GM18502 (cell line): ENCODE measurements at regions not wholly inside any gene's neighbourhood (a gene's known extent, or its start where the extent isn't known, plus 50 kb on each side); places are given as distances from the start of the nearest gene placed in this dataset.

ENCODE experiments used
- ATAC-seq: cut with Tn5 transposase; IDR thresholded peaks from one replicate; pipeline ENCODE4 v1.9.1; 2021; ENCODE audit warnings: mild to moderate bottlenecking; ENCODE audit not compliant: unreplicated experiment, poor library complexity

DNA sequence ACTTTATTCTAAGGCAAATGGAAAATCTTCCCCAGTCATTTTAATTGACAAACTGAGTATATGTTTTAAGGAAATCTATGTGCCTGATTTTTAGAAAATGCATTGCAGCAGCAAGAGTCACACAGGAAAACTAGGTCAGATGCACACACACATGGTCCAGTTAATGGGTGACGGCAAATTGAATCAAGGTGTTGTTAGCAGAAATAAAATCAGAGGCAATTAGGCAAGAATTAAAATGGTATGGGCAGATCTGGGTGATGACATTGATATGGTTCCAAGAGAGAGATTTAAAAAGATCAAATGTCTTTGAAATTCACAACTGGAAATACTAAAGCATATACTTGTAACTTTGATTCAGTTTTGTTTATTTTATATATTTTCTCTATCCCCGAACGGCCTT lies 174.2 kb upstream of the CDH19 start:
- ATAC-seq, result no peak

DNA sequence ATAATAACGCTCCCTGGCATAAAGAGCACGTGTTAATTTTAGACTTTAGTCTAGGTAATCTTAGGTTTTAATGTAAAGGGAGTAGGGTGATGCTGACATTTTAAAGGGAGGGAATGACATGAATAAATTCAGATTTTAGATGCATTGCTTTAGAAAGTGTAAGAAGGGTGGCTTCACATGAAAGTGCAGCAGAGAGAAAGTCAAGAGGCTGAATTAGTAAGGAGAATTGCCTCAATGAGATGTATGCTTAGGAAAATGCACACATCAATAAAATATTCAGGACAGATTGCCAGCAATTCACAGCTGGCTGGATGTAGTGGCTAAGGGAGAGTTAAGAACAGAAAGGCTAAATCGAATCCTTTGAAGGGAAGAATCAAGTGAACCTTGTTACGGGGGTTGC lies 165.5 kb upstream of the CDH19 start:
- ATAC-seq, result no peak

DNA sequence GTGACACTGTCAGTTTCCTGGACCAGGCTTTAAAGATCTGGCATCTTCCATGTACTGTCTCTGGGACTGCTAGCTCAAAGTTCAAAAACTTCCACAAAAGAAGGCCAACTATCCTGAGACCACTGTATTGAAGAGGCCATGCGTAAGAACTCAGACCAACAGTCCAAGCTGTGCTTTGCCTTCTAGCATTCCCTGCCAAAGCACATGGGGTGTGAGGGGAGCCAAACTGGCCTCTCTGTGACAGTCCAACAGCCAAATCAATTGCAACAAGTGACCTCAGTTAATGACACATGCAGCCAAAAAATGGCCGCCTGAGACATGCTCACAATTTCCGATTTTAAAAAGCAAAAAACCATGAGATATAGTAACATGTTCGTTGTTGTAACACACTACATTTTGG lies 160.3 kb upstream of the CDH19 start:
- no peak for ATAC-seq

DNA sequence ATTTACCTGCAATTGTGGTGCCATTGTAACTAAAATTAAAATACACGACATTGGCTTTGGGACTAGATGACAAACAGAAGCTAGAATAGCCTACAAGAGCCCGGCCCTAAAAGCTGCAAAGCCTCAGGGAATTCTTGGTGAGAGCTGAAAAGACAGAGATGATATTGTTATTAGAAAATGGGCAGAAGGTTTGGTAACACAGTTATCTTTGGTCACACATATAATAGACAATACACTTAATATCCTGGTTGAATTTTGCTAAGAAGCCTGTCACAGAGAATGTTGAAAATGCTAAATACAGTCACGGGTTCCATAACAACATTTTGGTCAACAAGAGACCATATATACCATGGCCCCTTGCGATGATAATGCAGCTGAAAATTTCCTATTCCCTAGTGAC lies 157.3 kb upstream of the CDH19 start:
- ATAC-seq, result no peak

DNA sequence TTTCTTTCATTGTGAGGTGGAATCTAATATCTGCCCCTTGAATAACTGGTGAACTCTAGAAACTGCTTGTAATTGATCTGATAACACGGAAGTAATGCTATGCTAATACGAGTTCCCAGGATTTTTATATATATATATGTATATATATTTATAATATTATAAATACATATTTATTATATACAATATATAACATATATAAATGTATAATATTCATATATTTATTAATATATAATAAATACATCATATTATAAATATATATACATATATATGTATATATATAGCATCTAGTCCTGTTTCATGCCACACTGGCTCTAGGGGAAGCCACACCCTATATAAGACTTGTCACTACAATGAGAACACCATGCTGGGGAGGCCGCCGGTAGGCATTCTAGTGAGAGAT lies 156.7 kb upstream of the CDH19 start:
- no peak for ATAC-seq

DNA sequence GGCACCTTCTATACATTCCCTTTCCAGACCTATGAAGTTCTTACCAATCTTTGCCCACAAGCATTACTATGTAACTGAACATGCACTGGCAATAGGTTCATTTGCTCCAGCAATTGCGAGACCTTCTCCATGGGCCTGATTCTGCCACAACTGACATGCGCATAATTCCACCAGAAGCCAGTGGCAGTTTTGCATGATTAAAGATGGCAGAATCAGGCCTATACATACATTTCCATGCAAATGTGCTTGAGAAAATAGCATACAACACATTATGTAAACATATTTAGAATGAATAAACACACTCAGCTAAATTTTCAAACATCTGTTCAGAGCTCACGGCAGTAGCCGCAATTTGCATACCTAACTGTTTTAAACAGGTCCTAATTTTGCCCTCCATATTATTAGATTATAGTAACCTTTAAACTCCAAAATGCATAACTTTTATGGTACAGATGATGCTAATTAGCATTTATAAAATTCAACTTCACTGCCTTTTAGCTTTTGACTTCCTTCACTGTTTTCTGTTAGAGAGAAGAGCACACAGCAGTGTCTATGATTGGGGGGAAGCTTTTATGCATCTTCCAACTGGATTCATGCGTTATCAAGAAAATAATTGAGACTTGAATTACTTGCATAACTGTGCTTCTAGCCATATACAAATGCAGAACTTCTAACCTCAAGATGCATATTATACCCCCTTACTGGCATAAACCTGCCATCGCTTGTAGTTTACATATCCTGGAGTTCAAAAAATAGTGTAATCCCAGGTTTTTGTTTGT lies 155.3 kb upstream of the CDH19 start:
- ATAC-seq, result no peak

DNA sequence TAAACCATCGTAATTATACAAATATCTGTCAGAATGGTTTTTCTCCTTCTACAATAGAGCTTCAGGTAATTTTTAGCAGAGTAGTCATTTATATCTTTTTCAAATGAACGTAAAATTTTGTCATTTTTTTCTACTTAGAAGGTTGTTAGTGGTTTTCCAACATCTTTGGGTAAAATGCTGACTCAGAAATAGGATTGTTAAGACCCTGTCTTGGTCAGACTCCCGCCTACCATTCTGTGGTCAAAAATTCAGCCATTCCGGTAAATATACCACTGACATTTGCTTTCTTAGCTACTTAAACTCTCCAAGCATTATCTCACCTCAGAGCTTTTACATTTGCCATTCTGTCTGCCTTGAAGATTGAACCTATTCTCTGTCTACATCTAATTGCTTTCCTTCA lies 154.1 kb upstream of the CDH19 start:
- ATAC-seq, result no peak

DNA sequence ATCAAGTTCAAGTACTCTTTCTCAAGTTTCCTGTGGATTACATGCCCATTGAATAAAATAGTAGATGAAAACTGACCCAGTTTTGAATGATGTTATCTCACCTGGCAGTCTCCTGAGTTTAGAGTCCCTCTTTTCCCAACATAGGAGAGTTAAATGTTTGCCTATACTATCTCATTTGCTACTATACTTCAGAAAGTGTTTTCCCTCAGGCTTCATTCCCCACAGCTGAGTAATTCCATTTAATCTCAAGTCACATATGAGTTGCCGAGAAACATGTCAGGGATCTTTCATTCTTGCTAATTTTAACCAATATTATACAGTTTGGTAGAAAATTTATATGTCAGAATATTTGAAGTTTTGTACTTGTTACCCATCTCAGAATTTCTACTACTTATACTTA lies 150.4 kb upstream of the CDH19 start:
- no peak for ATAC-seq

DNA sequence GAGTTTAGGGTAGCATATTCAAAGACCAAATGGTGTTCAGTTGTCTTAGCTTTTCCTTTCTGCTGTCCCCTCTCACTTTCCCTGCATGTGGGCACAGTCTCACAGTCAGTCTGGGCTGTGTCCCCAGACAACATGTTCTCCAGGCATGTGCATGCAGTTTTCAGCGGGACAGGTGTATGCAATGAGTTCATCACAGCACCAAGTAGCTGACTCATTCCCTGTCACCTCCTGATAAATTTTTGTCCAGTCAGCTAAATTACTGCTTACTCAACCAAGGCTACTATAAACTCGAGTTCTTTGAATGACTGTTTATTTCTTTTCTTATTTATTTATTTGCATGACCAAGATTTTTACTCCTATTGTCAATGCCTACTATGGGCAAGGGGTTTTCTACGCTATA lies 148.8 kb upstream of the CDH19 start:
- ATAC-seq, result no peak

DNA sequence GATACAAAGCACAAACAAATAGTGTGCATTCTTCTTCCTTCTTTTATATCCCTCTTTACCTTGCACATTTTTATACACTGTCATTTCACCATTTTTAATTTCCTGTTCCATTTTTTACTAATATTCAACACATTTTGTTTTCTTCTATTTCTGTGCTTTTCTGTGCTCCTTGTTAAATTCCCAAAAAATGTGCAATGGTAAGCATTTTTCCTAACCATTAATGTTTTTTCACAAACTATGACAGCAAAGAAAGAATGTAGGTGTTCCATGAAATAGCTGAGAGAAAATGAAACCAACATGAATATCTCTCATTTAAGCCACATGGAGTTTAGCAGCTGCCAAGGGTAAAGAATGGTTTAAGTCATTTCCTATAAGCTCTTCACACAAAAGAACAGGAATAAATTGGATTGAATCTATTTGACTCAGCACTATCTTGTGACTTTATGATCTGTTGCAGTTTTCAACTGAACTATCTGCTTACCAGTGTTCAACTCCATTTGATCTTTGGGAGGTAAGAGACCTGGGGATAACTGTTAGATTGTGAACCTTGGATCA lies 145.7 kb upstream of the CDH19 start:
- ATAC-seq, result no peak

DNA sequence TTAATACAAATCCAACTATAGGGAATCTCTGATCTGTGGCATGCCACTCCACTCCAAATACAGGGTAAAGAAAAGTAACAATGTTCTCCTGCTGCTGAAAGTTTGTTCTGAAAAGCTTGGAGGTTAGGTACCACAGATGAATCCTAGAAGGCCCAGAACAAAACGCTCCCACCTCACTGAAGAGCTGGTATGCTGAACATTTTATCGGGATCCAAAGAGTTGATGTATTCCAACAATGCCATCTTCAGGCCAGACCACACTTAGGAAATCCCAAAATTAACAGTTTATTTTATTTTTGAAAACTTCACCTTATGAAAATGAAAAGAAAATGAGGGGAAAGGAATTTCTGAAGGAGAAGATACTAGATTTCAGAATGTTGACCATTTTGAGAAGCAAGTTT lies 145.1 kb upstream of the CDH19 start:
- ATAC-seq, result no peak

DNA sequence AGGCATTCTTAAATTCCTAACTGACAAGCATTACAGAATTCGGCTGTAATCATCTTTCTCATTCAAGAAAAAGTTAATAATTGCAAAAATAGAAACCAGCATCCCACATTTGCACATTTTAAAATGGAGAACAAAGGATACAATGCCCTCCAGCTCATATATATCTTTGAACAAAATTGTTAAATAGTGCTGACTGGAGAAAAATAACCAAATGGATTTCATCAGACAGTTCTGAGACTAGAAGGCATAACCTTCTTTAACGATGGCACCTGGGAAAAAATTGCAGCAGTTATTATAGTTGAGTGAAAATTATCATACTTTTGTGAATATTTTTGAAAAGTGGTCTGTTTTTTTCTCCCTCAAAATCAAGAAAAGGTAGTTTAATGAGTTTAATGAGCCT lies 138.9 kb upstream of the CDH19 start:
- ATAC-seq, result no peak

DNA sequence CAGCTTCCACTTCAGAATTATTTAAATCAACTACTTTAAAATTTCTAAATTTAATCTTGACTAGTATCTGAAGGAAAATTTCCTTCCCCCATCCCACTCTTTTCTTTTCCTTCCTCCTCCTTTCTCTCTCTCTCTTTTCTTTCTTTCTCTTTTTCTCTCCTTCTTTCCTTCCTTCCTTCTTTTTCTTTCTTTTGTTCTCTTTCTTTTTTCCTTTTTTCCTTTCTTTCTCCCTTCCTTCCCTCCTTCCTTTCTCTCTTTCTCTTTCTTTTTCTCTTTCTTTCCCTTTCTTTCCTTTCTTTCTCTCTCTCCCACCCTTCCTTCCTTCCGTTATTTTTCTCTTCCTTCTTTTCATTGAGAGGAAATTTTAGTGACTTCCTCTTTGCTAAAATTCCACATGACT lies 132.0 kb upstream of the CDH19 start:
- no peak for ATAC-seq

DNA sequence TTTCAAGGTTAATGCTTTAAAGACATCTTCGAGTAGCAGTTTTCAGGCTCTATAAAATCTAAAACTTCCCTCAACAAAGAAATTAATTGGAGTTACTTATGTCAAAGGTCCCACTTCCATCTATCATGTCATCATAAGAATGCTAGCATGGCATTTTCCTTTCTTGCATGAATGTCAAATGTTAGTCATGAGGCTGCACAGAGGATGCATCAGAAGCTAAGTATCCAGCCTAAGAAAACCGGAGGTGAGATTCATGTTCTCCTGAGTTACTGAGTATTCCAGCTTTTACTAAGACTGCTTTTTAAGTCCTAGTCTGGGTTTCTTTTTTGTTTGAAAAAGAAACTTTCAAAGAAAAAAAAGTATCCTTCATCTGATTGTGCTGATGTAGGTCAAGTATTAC lies 130.6 kb upstream of the CDH19 start:
- no peak for ATAC-seq

DNA sequence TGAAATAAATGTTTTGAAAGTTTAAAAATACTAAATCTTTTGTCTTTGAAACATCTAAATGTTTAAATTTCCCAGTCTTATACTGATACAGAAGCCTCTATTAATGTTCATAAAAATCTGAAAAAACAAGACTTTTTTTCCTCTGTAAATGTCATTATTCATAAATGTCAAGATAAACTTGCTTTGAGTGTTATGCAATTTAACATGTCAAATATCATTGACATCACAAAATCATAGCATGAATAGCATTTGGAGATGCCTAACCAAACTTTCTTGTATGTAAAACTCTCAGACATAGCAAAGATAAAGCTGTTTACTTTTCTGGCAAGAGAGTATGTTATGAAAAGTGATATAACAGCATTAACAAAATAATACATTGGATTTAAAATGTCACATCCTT lies 128.0 kb upstream of the CDH19 start:
- ATAC-seq, result no peak

DNA sequence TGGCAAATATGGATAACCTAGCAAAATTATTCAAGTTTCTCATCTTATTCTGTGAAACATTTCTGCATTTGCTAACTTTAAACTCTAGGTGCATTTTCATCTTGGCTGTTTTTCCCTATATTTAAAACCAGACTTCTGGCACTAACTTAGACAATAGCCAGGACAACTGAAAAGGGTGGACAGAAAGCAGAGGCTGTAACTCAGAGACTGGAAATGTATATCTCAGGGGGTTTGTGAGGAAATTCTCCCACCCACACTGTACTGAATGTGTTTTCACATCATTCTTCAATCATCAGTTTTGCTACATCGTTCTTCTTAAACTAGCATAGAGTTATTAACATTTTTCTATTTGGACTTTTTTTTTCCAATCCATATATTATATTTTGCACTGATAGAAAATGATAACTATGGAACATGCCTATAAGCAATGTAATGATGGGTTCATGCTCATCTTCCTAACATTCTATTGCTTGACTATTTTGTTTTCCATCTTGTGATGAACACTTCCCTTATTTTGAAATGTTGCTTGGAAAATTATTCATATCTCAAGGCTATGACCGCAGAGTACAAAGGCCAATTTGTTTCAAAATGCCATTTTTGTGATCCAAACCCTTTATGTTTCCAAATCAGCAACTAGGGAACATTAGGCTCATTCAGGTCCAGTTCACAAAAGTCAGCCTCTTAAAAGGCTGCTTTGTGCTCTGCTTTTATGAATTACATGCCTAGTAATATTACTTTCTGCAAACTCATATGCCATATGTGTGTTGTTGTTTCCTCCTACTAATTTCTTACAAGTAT lies 125.8 kb upstream of the CDH19 start:
- ATAC-seq, result no peak

DNA sequence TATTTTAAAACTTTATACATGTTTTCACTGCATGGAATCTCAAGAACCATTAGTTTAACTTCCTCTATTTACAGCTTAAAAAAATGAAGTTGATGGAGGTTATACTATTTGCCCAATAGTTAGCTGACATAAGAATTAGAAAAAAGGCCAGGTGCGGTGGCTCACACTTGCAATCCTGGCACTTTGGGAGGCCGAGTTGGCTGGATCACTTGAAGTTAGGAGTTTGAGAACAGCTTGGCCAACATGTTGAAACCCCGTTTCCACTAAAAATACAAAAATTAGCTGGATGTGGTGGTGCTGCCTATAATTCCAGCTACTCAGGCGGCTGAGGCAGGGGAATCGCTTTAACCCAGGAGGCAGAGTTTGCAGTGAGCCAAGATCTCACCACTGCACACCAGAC lies 125.1 kb upstream of the CDH19 start:
- ATAC-seq, result no peak

DNA sequence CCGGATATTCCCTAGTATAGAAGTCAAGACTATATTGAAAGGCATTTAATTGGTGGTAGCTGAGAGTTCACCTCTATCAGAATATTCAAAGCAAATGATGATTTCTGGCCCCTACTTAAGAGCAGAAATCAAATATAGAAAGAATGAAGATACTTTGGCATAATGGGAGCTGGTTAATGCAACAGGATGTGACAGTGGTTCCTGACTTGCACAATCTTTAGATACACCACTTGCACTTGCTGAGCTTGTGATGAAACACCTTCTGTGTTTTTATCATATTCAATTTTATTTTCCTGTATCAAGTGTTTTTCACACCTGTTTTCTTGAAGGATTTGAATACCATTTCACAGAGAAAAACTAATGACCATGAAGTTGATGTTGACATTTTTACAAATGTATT lies 124.1 kb upstream of the CDH19 start:
- no peak for ATAC-seq

DNA sequence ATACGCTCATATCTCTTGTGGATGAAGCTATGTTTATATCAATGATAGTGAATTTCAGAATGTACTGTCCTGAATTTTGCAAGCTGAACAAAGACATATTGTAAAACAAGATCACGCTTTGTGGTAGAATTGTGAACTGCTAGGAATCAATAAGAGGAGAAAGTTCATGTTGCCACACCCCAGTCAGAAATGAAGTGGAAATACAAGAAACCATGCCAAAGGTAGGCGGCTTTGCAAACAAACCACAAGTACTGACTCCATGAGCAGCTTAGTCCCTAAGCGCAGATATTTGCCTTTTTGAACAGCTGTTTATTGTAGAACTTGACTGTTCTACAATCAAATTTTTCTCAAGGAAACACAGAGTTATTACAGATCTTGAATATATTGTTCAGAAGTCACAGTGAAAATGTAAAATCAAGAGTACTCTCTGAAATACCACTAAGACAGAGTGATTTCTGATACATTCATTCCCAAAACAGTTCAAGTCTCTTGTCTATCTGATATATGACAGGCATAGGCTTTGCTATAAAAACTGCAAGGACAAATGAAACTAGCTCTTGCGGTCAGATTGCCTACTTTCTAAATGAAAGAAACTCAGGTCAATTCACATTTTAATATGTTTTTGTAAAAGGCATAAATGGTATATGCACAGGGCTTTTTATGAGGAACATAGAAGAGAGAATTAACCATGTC lies 120.9 kb upstream of the CDH19 start:
- no peak for ATAC-seq

DNA sequence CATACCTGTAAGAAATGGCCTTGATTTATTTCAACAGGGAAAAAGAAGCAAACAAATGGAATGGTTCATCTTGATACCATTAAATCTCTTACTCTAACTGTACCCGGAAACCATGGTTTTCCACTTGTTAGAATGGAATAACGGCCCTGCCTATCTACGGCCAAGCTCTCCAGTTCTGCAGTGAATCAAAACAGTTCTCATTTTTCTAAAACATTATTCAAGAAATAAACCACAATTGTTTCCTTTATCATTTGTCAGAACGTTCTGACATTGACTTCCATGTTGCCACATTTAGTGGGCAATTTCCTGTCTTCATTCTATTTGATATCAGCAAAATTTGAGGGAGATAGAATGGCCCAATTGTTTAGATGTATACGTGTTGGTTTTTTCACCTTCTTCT lies 118.8 kb upstream of the CDH19 start:
- no peak for ATAC-seq

DNA sequence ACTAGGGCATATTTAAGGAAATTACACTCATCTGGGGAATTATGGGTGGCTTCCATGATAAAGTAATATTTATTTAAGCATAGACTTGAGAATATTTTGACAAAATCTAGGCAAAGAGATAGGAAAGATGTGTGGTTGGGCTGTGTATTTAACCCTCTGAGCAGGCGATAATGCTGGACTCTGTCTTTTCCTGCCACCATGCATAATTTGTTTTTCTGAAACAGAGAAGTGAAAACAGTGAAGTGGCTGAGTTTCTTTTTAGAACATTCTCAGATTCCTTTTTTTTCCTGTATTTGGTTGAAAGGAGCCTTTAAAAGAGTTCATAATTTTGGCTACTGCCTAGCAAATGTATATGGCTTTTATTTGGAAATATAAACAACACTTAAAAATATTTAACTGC lies 104.8 kb upstream of the CDH19 start:
- ATAC-seq, result no peak
